Peyer's patch (tissue), 4 donors: ENCODE measurements at regions not wholly inside any gene's neighbourhood (a gene's known extent, or its start where the extent isn't known, plus 50 kb on each side); places are given as distances from the start of the nearest gene placed in this dataset.

Experiments
- POLR2A ChIP-seq, 2 donors: fragments of 450-650 bp; IDR thresholded peaks; one replicate each; pipeline ENCODE4 v1.5.1; 2017; ENCODE audit warnings: antibody characterized with exemption in 2 of 2, mild to moderate bottlenecking in 2 of 2, moderate library complexity in 2 of 2
- TF ChIP-seq, protein P1 (sequence below), 6 experiments: fragments of 450-650 bp in 4 of 6; fragments of 200-600 bp in 2 of 6; sonication (generic) in 1 of 6; IDR thresholded peaks; one replicate each; pipeline ENCODE4 v1.5.1; 2017 to 2019; ENCODE audit warnings: antibody characterized with exemption in 6 of 6, mild to moderate bottlenecking in 3 of 6, moderate library complexity in 1 of 6

DNA sequence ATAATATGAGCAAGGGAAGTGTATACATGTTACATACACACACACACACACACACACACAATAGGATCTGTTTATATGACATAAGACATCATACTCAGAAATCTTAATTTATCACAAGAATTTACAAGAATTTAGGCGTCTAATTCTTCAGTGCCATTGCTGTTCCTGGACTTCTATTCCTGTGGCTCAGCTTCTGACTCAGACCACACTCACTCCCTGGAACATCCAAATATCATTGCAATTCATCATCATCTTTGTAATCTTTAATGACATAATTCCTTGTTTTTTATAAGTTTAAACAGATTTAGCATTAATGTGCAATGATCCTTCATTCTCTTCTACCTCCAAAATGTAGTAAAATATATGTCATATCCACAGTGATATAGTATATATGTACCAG lies 544.2 kb downstream of the FOXG1 start:
- TF ChIP-seq, protein P1, sequence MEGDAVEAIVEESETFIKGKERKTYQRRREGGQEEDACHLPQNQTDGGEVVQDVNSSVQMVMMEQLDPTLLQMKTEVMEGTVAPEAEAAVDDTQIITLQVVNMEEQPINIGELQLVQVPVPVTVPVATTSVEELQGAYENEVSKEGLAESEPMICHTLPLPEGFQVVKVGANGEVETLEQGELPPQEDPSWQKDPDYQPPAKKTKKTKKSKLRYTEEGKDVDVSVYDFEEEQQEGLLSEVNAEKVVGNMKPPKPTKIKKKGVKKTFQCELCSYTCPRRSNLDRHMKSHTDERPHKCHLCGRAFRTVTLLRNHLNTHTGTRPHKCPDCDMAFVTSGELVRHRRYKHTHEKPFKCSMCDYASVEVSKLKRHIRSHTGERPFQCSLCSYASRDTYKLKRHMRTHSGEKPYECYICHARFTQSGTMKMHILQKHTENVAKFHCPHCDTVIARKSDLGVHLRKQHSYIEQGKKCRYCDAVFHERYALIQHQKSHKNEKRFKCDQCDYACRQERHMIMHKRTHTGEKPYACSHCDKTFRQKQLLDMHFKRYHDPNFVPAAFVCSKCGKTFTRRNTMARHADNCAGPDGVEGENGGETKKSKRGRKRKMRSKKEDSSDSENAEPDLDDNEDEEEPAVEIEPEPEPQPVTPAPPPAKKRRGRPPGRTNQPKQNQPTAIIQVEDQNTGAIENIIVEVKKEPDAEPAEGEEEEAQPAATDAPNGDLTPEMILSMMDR (IDR thresholded peaks at IDR 0.05), result no peak
- TF ChIP-seq POLR2A (IDR thresholded peaks at IDR 0.05), result no peak
